OCI-LY7 (cell line): ENCODE measurements at regions not wholly inside any gene's neighbourhood (a gene's known extent, or its start where the extent isn't known, plus 50 kb on each side); places are given as distances from the start of the nearest gene placed in this dataset.

Source experiments
- BruUV-seq: library from RNA; stranded (reverse); fragments of 400-500 nt; replicated peaks from 2 replicates; lab custom pipeline; 2021; lab: Mats Ljungman, UMichigan
- CTCF ChIA-PET: fragments of 300-600 bp; sonication (Branson Sonifier 250); formaldehyde crosslinking; loops from one replicate; lab custom pipeline; 2022; ENCODE audit warnings: antibody characterized with exemption; ENCODE audit not compliant: unreplicated experiment; lab: Charles Lee
- POLR2A ChIA-PET: fragments of 300-600 bp; sonication (Branson Sonifier 250); formaldehyde crosslinking; loops from one replicate; lab custom pipeline; 2022; ENCODE audit warnings: antibody characterized with exemption; lab: Charles Lee
- DNase-seq: peaks from one replicate; pipeline ENCODE4 v3.0.0-alpha.2; 2015; ENCODE audit warnings: low spot score
- H2AFZ ChIP-seq: fragments of 200-600 bp; sonication (generic), shearing (Covaris generic); 2 replicates; pipeline ENCODE4 v1.6.1; 2014; ENCODE audit warnings: mild to moderate bottlenecking, antibody characterized with exemption, low read length, moderate library complexity
- H3K27ac ChIP-seq: fragments of 200-600 bp; sonication (generic); 2 replicates; pipeline ENCODE4 v1.5.1; 2014; ENCODE audit warnings: mixed run types, low read depth, mild to moderate bottlenecking, moderate library complexity, low read length, inconsistent platforms; ENCODE audit not compliant: poor library complexity, severe bottlenecking
- H3K36me3 ChIP-seq: fragments of 200-600 bp; sonication (generic); 2 replicates; pipeline ENCODE4 v1.6.1; 2014; ENCODE audit warnings: mild to moderate bottlenecking, antibody characterized with exemption, low read length, moderate library complexity, mixed read lengths; ENCODE audit not compliant: insufficient read depth
- H3K4me1 ChIP-seq: fragments of 200-600 bp; sonication (generic); 2 replicates; pipeline ENCODE4 v1.5.1; 2014; ENCODE audit warnings: mild to moderate bottlenecking, low read length; ENCODE audit not compliant: insufficient read depth, poor library complexity, severe bottlenecking
- H3K4me2 ChIP-seq: fragments of 200-600 bp; sonication (generic); 2 replicates; pipeline ENCODE4 v1.6.1; 2014; ENCODE audit warnings: mild to moderate bottlenecking, low read length
- H3K4me3 ChIP-seq: fragments of 200-600 bp; sonication (generic); 2 replicates; pipeline ENCODE4 v1.5.1; 2014; ENCODE audit warnings: mild to moderate bottlenecking, low read depth, low read length; ENCODE audit not compliant: poor library complexity, severe bottlenecking
- H3K79me2 ChIP-seq: fragments of 200-600 bp; sonication (generic); 2 replicates; pipeline ENCODE4 v1.6.1; 2016; ENCODE audit warnings: low read depth, mild to moderate bottlenecking, low read length, moderate library complexity, mixed read lengths; ENCODE audit not compliant: insufficient read depth
- H3K9me2 ChIP-seq: fragments of 200-600 bp; sonication (generic); 2 replicates; pipeline ENCODE4 v1.6.1; 2016; ENCODE audit warnings: mild to moderate bottlenecking, low read length, mixed read lengths; ENCODE audit not compliant: insufficient read depth
- H3K9me3 ChIP-seq: fragments of 200-600 bp; sonication (generic); 2 replicates; pipeline ENCODE4 v1.6.1; 2014; ENCODE audit warnings: mild to moderate bottlenecking, mixed run types, low read length, mixed read lengths
- H4K20me1 ChIP-seq: fragments of 200-600 bp; sonication (generic); 2 replicates; pipeline ENCODE4 v1.6.1; 2014; ENCODE audit warnings: mild to moderate bottlenecking, antibody characterized with exemption, low read length, moderate library complexity, mixed read lengths; ENCODE audit not compliant: insufficient read depth
- EZH2phosphoT487 ChIP-seq: fragments of 200-600 bp; sonication (generic); IDR thresholded peaks from 2 replicates; pipeline ENCODE4 v1.6.1; 2018; ENCODE audit warnings: low read depth, borderline replicate concordance, mild to moderate bottlenecking, mixed run types, antibody characterized with exemption, low read length, moderate library complexity, mixed read lengths
- intact Hi-C: fragments of 100-400 bp; cut with micrococcal nuclease; formaldehyde crosslinking; loops from one replicate; pipeline ENCODE4 v1.10.0; 2022; ENCODE audit not compliant: unreplicated experiment
- TF ChIP-seq, protein P1 (sequence below): fragments of 200-600 bp; sonication (generic); conservative IDR thresholded peaks from 2 replicates; pipeline ENCODE4 v1.5.1; 2014; ENCODE audit warnings: mild to moderate bottlenecking, antibody characterized with exemption, low read length, moderate library complexity, mixed read lengths

DNA sequence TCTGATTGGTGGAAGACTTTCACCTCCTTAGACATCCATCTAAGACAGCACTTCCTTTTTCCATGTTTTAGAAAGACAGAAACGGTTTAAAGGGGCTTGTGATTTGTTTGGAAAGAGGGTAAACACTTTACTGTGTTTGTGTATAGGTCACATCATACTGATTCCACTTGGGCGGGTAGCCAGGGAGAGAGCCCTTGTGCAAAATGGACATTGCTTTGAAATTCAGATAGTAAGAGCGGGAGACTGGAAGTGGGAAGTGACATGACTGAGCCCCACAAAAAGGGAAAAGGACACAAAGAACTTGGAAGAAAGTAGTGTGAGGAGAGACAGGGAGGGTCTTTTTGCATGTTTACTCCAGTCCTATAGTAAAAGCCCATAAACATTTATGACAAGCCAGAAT is 195.6 kb upstream of the CNTN4 start:
- Histone ChIP-seq H3K4me1 (no peaks in the 10 kb centered on the region), H3K36me3 (no peaks in the 10 kb centered on the region), H3K27ac (no peak overlapping the region), H3K4me2 (no peak overlapping the region), H3K9me3 (no peaks in the 10 kb centered on the region), H2AFZ (no peak overlapping the region), H3K4me3 (no peak overlapping the region), H4K20me1 (no peaks in the 10 kb centered on the region), H3K79me2 (no peaks in the 10 kb centered on the region), H3K9me2 (no peaks in the 10 kb centered on the region)
- POLR2A ChIA-PET = no interaction called here
- DNase-seq = no peak
- intact Hi-C loops = no loop called here
- TF ChIP-seq, protein P1, sequence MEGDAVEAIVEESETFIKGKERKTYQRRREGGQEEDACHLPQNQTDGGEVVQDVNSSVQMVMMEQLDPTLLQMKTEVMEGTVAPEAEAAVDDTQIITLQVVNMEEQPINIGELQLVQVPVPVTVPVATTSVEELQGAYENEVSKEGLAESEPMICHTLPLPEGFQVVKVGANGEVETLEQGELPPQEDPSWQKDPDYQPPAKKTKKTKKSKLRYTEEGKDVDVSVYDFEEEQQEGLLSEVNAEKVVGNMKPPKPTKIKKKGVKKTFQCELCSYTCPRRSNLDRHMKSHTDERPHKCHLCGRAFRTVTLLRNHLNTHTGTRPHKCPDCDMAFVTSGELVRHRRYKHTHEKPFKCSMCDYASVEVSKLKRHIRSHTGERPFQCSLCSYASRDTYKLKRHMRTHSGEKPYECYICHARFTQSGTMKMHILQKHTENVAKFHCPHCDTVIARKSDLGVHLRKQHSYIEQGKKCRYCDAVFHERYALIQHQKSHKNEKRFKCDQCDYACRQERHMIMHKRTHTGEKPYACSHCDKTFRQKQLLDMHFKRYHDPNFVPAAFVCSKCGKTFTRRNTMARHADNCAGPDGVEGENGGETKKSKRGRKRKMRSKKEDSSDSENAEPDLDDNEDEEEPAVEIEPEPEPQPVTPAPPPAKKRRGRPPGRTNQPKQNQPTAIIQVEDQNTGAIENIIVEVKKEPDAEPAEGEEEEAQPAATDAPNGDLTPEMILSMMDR = no peak
- TF ChIP-seq EZH2phosphoT487 = no peak
- no TSS peak for BruUV-seq
- CTCF ChIA-PET = no interaction called here

DNA sequence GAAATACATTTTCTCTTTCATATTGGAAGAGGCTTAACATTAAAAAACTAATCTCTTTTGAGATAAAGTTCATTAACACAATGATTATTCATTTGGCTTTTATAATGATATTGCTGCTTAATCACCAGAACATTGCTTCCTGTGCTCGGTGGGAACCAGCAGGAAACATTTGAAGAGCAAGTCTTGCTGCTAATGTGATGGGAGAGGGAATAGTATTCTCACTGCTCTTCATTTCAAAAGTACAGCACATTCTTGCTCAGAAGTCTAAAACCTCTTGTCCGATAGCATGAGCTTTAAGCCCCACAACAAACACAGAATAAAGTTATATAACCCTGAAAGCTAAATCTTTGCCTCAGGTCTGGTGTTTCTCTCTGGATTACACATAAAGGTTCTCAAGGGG is 190.8 kb upstream of the CNTN4 start:
- Histone ChIP-seq H4K20me1 (no peaks in the 10 kb centered on the region), H3K4me2 (no peak overlapping the region), H3K9me2 (no peaks in the 10 kb centered on the region), H3K4me1 (no peaks in the 10 kb centered on the region), H3K79me2 (no peaks in the 10 kb centered on the region), H3K27ac (no peak overlapping the region), H3K9me3 (no peaks in the 10 kb centered on the region), H3K36me3 (no peaks in the 10 kb centered on the region), H2AFZ (no peak overlapping the region), H3K4me3 (no peak overlapping the region)
- CTCF ChIA-PET = no interaction called here
- intact Hi-C loops = no loop called here
- POLR2A ChIA-PET = no interaction called here
- BruUV-seq = no TSS peak
- no peak for TF ChIP-seq EZH2phosphoT487
- TF ChIP-seq, protein P1 = no peak
- no peak for DNase-seq

DNA sequence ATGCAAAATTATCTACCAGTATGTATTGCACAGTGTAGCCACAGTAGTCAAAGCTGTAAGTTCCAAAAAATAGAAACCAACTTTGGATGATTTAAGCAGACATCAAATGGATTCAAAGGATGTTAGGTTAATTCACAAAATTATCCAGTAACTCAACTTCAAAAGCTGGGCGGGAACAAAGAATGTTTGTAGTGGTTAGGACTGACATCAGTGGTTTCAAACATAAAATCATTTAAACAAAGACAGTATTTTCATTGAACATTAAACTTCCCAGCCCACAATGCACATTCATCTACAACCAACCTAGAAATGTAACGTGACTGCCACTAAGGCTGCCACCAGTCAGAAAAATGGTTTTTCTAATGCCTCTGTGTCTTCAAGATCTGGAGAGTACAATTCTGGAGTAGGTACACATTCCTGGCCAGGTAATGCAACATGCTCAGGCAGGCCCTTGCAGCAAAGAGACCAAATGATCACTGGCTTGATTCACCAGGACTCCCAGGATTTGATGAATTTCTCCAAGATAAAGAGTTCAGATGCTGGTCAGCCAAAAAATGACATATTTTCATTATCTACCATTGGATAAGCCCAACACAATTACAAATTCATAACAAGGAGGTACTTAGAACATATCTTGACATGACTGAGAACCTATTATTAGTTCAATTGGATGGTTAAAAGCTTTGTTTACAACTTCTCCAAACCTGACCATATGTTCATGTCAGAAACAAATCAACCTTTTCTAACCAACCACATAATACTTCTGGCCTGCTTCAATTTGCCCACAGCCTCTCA is 189.8 kb upstream of the CNTN4 start:
- H3K4me3 ChIP-seq = no peak overlapping the region
- H3K27ac ChIP-seq = no peak overlapping the region
- no TSS peak for BruUV-seq
- no peak overlapping the region for H2AFZ ChIP-seq
- H3K4me1 ChIP-seq = no peaks in the 10 kb centered on the region
- POLR2A ChIA-PET = no interaction called here
- no peak for TF ChIP-seq EZH2phosphoT487
- TF ChIP-seq, protein P1 = no peak
- no peak for DNase-seq
- CTCF ChIA-PET = no interaction called here
- H3K79me2 ChIP-seq = no peaks in the 10 kb centered on the region
- intact Hi-C loops = no loop called here
- H3K36me3 ChIP-seq = no peaks in the 10 kb centered on the region
- H3K9me2 ChIP-seq = no peaks in the 10 kb centered on the region
- H4K20me1 ChIP-seq = no peaks in the 10 kb centered on the region
- no peaks in the 10 kb centered on the region for H3K9me3 ChIP-seq
- H3K4me2 ChIP-seq = no peak overlapping the region
